Middle frontal gyrus (tissue), 1 donor: ENCODE measurements at regions not wholly inside any gene's neighbourhood (a gene's known extent, or its start where the extent isn't known, plus 50 kb on each side); places are given as distances from the start of the nearest gene placed in this dataset.
"Not testable (repeated sequence)": the region's sequence is repeated elsewhere in the genome, so short reads cannot be mapped to it uniquely, and the experiment has no call there.

Source experiments
- DNase-seq: peaks from one replicate; pipeline ENCODE4 v3.0.0-alpha.2; 2015; ENCODE audit warnings: low spot score; ENCODE audit errors: extremely low spot score

DNA sequence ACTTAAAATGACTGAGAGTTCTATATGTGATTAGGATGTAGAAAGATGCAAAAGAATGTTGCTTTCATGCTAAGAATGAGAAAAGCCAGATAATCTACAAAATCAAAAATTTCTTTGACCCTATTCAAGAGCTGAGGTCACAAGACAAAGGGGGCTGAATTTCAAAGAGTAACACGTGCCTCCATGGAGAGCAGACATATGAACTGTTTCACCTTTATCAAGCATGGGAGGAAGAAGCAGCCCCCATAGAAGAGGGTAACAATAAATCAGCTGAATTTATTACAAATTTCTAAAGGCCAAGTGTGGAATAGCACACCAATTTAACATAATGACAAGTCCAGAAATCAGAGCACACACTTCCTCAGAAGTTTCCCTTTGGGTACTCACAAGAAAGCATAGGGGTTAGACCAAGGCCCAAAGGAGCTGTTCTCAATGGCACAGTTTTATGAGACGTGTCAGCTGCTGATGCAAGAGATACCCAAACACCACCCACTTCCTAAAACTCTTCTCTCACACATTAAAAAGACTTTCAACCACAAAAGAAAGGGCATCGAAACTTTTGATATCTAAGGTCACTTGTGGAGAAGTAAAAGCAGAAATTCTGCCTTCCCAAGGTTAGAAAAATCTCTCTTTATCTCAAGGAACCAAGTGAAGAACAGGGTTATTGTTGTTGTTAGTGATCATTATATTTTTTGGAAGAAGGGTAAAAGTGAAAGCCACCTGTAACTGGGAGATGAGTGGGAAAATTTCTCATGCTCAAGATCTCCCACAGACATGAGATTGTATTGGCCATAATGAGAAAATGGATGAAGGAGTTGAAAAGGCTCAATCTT lies 950.1 kb downstream of the TRIB2 start:
- DNase-seq = no peak

DNA sequence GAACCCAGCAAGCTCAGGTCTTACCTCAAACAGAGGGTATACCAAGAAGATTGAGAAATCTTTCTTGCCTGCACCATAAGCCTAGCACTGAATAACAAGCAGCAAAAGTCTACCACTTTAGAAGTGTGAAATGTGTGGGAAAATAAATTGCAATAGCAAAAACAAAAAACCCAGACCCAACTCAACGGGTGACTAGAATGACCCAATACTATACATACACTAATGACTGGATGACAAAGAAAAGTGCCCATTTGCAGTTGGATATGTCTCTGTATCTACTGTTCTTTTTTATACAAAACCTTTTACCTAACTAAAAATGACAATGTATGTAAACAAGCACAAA lies 950.6 kb downstream of the TRIB2 start:
- no peak for DNase-seq

DNA sequence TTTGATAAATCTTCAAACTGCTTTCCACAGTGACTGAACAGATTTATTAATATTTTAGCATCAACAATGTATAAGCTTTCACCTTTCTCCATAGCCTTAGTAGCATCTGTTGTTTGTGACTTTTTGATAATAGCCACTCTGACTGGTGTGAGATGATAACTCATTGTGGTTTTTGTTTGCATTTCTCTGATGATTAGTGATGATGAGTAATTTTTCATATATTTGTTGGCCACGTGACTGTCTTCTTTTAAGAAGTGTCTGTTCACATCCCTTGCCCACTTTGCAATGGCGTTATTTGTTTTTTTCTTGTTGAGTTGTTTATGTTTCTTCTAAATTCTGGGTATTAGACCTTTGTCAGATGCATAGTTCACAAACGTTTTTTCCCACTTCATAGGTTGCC lies 952.9 kb downstream of the TRIB2 start:
- DNase-seq = no peak

DNA sequence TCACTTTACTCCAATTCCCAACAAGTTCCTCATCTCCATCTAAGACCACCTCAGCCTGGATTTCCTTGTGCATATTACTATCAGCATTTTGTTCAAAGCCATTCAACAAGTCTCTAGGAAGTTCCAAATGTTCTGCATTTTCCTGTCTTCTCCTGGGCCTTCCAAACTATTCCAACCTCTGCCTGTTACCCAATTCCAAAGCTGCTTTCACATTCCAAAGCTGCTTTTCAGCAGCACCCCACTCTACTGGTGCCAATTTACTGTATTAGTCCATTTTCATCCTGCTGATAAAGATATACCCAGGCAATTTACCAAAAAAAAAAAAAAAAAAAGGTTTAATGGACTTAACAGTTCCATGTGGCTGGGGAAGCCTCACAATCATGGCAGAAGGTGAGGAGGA lies 957.1 kb downstream of the TRIB2 start:
- not testable (repeated sequence) for DNase-seq

DNA sequence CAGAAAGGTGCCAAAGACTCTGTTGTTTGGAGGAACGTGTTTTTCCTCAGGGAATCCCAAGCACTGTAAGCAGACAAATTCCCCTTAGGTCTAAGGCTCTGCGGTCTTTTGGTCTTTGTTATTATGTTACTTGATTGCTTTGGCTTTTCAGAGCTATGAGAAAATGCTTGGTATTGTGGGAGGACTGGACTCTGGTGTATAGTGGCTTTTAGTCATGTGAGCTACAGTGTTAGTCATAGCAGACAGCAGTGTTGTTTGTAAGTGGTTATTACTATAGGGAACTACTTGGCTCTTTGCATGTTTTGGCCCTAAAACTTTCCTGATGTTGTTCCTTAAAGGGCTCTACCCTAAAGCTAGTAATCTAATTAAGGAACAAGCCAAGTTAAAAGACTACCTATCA lies 956.2 kb upstream of the LRATD1 start:
- no peak for DNase-seq

DNA sequence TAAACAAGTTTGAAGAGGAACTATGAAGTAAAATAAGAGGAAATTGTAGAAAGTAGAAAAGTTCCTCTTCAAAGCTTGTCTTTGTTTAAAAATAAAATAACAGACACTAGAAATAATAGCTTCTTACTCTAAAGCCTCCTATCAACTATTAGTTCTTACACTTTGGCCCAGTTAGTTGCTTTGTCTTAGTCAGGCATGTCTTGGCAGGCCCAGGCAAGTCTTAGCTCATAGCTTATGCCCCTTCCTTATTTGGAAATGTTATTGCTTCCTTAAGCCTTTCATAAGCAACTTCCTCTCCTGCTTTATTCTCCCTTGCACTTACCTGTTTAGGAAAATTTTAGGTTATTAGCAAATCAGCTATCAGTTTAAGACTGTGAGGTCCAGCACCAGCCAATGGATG lies 950.6 kb upstream of the LRATD1 start:
- no peak for DNase-seq

DNA sequence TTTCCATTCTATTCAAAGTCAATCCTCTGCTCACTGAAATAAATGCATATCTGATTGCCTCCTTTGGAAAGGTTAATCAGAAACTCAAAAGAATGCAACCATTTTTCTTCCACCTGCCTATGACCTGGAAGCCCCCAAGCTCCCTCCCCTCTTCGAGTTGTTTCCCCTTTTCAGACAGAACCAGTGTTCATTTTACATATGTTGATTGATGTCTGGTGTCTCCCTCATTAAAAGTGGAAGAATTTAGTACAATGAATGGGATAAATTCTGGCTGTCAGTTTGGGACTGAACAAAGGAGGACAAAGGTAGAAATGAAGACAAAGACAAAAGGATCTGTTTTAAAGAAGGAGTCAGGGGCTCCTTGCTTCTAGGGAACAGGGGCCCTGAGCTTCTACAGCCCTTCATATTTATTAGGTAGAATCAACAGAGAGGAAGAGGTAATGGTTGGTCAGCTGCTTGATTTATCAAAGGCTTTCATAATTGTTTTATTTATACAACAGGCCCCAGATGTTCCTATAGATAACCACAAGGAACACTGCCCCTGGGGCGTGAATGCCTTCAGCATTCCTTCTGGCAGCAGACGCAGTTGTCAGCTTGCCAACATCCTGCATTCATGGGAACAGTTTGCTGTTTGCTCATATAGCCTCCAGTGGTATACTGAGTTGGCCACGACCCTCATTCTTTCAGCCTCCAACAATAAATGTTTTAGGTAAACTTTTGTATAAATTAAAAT lies 949.8 kb upstream of the LRATD1 start:
- DNase-seq = no peak

DNA sequence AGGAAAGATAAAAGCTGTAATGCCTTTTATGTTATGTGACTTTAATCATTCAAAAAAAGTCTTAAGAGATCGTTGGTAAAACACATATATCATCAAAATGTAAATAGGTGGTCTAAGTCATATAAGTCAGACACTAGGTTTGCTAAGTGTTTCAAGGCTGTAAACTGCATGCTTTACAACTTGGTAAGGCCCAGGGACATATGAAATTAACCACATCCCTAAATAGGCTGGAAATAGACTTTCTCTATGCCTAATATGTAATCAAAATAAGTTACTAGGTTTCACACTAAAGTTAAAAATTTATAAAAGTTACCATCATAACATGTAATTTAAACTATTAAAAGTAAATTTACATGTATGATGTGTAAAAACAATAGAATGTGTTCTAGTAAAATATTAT lies 946.3 kb upstream of the LRATD1 start:
- no peak for DNase-seq

DNA sequence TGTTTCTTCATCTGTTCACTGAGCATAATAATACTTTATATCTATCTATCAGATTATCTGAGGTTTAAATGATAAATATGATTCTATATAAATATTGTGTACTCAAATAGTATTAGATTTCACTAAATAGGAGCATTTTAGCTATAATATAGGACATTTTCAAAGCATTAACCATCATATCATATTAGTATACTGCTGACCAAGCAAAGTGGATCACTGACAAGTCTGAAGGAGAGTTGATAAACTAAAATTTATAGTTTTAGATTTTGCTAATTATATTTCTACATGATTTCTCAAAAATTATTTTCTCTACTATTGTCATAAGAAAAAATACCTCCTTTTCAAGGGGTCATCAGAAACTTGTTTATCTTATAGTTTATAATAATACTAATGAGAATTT lies 937.8 kb upstream of the LRATD1 start:
- DNase-seq = no peak

DNA sequence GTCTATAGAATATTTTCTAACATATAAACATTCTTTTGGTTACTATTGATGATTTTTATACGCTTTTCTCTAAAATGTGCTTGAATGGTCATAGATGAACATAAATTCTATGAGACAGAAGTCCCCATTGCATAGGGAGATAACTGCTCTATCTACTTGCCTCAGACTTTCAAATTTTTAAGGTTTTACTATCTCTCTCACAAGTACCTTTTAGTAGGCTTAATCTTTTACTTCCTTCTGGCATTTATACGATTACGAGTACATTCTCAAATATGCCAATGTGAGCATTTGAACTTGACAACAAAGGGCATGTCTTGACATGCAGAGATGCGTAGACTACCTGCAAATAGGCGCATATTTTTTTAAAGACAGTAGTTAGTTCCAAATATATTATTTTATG lies 935.9 kb upstream of the LRATD1 start:
- DNase-seq = no peak

DNA sequence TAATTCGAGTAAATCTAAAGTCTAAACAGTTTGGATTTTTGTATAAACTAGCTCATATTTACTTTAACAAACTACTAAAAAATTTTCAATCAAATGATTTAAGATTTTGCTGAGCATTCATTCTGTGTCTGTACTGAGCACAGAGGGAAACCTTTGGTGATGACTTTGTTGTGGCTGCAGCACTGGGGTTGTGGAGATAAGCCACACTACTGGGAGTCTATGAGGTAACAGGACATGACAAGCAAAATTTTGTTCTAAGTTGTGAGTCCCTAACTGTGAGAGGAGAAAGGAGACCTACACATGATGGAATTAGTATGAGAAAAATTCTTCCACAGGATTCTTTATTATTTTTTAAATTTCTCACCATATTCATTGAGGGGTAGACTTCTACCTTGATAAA lies 933.7 kb upstream of the LRATD1 start:
- no peak for DNase-seq

DNA sequence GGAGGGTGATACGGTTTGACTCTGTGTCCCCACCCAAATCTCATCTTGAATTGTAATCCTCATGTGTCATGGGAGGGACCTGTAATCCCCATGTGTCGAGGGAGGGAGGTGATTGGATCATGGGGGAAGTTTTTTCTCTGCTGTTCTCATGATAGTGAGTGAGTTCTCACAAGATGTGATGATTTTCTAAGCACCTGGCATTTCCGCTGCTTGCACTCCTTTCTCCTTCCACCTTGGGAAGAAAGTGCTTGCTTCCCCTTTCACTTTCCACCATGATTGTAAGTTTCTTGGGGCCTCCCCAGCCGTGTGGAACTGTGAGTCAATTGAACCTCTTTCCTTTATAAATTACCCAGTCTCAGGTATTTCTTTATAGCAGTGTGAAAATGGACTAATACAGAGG lies 932.6 kb upstream of the LRATD1 start:
- not testable (repeated sequence) for DNase-seq

DNA sequence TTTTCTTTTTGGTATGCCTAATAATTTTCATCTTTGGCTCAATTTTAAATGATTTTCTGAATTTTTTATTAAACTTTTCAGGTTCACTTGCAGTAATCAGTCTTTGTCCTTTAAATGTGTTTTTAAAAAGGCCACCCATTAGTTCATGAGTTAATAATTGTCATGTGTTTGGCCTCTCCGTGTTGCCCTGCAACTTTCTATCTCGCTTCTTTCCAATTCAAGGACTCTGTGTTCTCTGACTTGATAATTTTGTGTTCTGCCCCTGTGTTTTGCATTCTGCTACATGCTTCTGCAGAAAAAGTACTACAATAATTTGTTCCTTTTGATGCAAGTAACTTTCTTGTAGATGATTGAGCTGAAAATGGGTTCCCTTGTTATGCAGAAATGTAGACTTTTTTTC lies 921.4 kb upstream of the LRATD1 start:
- DNase-seq = no peak

DNA sequence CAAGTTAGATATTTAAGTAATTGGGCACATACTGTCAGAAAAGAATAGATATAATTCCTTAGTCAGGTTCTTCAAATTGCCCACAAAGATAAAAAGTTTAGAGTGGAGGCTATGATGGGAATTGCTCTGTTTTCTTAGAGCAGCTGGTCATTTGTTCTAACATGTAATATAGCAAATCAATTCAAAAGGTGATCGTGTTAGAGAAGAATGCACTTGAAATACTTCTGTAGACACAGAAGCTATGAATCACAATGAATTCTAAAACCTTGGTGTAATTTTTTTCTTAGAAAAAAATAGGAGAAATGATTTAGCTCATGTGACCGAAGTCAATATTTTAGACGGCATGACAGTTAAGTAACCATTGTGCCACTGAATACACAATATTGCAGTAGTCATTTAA lies 918.1 kb upstream of the LRATD1 start:
- no peak for DNase-seq

DNA sequence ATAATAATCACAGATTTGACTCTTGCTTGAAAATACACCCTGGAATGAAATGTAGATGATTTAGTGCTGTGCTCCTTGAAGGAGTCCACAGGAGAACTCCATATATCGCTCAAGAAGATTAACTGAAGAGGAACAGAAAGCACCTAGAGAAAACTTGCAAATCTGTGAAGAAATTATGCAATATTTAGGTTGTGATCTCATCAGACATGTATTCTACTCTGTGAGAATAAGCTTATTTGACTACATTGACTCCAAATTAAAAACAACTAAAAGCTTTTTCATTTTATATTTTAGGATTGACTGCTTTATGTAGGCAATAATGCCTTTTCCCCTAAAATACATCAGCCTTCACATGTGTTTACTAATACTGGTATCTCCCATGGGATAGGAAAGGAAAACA lies 906.6 kb upstream of the LRATD1 start:
- no peak for DNase-seq

DNA sequence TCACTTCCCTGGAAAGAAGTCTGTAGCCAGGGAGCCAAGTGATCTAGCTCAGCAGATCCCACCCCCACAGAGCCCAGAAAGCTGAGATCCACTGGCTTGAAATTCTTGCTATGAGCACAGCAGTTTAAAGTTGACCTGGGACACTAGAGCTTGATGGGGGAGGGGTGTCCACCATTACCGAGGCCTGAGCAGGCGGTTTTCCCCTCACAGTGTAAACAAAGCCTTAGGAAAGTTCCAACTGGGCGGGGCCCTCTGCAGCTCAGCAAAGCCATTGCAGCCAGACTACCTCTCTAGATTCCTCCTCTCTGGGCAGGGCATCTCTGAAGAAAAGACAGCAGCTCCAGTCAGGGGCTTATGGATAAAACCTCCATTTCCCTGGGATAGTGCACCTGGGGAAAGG lies 887.2 kb upstream of the LRATD1 start:
- DNase-seq = no peak

DNA sequence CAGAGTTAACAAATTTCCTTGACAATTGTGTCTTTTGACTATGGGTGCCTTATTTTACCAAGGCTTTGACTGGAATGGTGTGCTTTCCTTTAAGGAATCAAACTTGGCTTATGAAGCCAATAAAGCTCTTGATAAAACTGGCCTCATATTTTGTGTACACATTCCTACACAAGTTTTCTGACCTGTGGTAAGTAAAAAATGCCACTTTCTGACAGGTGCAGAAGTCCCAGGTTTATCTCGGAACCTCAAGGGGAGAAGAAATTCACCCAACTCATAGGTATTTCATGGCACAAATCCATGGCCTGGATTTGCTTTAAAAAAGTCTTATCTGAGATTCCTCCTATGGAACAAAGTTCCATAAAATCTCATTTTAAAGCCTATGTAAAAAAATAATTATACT lies 880.6 kb upstream of the LRATD1 start:
- DNase-seq = no peak

DNA sequence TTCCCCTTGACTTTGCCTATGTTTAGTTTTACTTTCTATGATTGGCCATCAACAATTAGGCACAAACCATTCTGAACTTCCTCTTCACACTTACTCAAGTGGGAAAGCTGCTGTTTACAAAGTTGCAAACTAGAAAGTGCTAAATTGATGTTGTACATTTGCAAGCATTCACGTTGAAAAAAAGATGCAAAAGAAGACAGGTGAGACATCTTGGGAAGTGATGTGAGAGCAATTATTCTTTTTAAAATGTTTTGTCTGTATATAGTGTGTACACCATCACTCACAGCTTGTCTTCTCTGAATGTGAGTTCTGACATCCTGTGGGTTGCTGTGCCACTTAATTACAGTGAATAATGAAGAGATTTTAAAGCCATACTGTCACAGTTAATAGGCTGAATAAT lies 874.1 kb upstream of the LRATD1 start:
- no peak for DNase-seq

DNA sequence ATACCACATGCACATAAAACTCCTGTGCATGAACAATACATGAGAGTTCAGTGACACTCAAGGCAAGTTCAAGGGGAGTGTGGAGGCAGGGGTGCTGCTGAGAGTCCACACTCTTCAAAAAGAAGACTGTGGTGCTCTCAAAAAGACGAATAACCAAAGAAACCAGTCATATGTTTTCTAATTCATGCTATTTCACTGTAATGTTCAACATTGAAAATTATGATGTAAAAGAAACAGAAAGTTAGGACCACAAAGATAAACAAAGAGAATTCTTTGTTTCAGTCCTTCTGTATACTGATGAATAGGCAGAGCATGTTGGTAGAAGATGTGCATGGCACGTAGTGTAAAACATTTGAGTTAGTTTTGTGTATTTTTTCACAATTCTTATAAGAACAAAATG lies 864.2 kb upstream of the LRATD1 start:
- DNase-seq = no peak

DNA sequence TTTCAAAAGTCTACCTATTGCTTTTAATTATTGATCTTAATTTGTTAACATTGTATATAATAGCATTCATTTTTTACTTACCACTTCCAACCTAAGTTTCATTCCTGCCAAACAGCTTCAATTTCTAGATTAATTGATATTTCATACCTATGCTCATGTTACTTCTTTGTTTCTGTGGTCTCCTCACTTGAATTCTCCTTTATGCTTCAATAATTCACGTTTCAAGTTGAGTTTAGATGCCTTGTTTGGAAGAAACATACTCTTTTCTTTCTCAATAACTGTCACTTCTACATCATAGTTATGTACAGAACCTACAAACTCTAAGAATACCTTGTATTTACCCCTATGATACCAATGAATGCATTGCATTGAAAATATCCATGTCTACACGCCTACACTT lies 862.2 kb upstream of the LRATD1 start:
- no peak for DNase-seq

DNA sequence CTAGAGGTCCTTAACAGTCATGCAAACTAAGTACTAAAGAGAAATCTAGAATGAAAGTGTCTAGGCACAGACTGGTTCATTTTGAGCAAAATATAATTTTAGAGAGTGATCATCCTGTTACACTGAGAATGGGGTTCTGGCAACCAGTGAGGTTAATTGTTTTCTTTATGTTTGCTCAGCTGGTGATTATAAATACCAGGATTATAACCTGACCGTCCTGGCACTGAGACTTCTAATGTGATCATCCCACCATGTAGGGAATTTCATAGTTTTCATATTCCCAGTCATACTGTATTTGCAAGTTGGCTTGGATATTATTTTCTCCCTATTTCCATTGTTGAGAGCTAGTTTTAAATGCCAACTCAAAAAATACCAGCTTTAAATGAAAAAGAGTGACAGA lies 852.5 kb upstream of the LRATD1 start:
- no peak for DNase-seq

DNA sequence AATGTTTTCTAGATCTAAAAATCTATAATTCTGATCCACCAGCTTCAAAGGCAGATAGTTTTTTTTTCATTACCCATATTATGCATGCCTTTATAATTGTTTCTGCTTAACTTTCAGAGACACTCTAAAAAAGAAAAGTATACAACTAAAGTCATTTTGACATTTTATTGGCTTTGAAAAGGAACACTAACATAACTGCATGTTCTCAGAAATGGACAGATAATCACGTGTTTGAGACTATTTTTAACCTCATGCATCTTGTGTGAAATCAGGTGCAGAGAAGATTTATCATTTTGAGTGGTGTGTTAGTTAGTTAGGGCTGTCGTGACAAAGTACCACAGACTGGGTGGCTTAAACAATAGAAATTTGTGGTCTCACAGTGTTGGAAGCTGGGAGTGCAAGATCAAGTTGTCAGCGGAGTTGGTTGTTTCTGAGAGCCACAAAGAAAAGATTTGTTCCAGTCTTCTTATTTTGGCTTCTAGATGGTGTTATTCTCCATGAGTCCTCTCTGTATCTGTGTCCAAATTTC lies 841.4 kb upstream of the LRATD1 start:
- no peak for DNase-seq

DNA sequence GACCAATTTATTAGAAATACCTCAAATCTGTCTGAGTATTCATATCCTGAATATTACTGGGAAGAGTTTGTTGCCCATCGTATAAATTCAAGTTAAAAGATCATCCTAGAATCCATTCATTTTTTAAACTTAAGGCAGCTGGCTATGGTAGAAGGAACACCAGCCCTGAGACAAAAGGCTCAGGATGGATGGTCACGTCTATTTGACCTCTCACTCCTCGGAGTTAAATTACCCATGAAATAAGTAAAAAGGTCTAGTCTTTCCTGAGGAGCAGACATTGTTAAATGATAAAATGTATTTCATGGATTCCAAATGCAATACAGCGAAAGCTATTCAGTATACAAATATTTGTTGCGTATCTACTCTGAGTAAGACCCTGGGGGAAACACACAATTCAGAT lies 826.0 kb upstream of the LRATD1 start:
- DNase-seq = no peak
